ENCODE measurements at regions not wholly inside any gene's neighbourhood (a gene's known extent, or its start where the extent isn't known, plus 50 kb on each side); places are given as distances from the start of the nearest gene placed in this dataset.

- TF ChIP-seq CTCF (conservative IDR thresholded peaks at IDR 0.05 in 1 of 2, IDR thresholded peaks at IDR 0.05 in 1 of 2; ENCODE audit: low read depth in 1 of 2, low read length in 2 of 2), result no peak
- TF ChIP-seq EZH2 (IDR thresholded peaks at IDR 0.05; ENCODE audit: low read length, missing control alignments), result no peak
These were observed 79.8 kb upstream of the FZD7 start for GRCh38 chr2:201953880-201954279.
